GM12878 (cell line): ENCODE measurements at regions not wholly inside any gene's neighbourhood (a gene's known extent, or its start where the extent isn't known, plus 50 kb on each side); places are given as distances from the start of the nearest gene placed in this dataset.

Experiments
- CHD1 ChIP-seq: IDR thresholded peaks from 2 replicates; pipeline ENCODE4 v1.6.1; 2012; ENCODE audit warnings: low read depth, low read length, improper control_type of control experiment
- CTCF ChIP-seq, 3 experiments: IDR thresholded peaks in 2 of 3; conservative IDR thresholded peaks in 1 of 3; 2 replicates each; pipeline ENCODE4 v1.5.1; 2011; ENCODE audit warnings: low read depth in 3 of 3, low read length in 3 of 3, mild to moderate bottlenecking in 3 of 3, control low read depth in 2 of 3, moderate library complexity in 2 of 3, inconsistent platforms in 1 of 3, mixed read lengths in 1 of 3; ENCODE audit not compliant: control insufficient read depth in 2 of 3, insufficient read depth in 1 of 3; ENCODE audit errors: extremely low read depth in 1 of 3
- EZH2 ChIP-seq: IDR thresholded peaks from 2 replicates; pipeline ENCODE4 v1.6.1; 2012; ENCODE audit warnings: low read depth, mild to moderate bottlenecking, control low read depth, inconsistent platforms, low read length, borderline replicate concordance; ENCODE audit not compliant: control insufficient read depth
- MYC ChIP-seq: IDR thresholded peaks from 2 replicates; pipeline ENCODE4 v1.6.1; 2011; ENCODE audit warnings: mild to moderate bottlenecking, low read length, moderate library complexity, inconsistent platforms; ENCODE audit not compliant: insufficient read depth, insufficient replicate concordance, insufficient read length, severe bottlenecking

- TF ChIP-seq MYC: no peak
- TF ChIP-seq CHD1: no peak
- TF ChIP-seq CTCF (IDR thresholded peaks at IDR 0.05 in 2 of 3, conservative IDR thresholded peaks at IDR 0.05 in 1 of 3; ENCODE audit: control insufficient read depth in 2 of 3, extremely low read depth in 1 of 3, insufficient read depth in 1 of 3, low read depth in 3 of 3, low read length in 3 of 3): no peak
- no peak for TF ChIP-seq EZH2
Observed at GRCh38 chr1:157235307-157235706, 97.1 kb upstream of the ETV3 start.
